22Rv1 (cell line): ENCODE measurements at regions not wholly inside any gene's neighbourhood (a gene's known extent, or its start where the extent isn't known, plus 50 kb on each side); places are given as distances from the start of the nearest gene placed in this dataset.

Source experiments
- H3K27ac ChIP-seq: fragments of 450-650 bp; 2 replicates; pipeline ENCODE4 v1.5.1; 2017
- ZFX ChIP-seq: fragments of 450-650 bp; IDR thresholded peaks from 2 replicates; pipeline ENCODE4 v1.6.1; 2017; ENCODE audit warnings: antibody characterized with exemption, borderline replicate concordance
- TF ChIP-seq, protein P1 (sequence below): fragments of 450-650 bp; IDR thresholded peaks from 2 replicates; pipeline ENCODE4 v1.5.1; 2017; ENCODE audit warnings: mild to moderate bottlenecking

DNA sequence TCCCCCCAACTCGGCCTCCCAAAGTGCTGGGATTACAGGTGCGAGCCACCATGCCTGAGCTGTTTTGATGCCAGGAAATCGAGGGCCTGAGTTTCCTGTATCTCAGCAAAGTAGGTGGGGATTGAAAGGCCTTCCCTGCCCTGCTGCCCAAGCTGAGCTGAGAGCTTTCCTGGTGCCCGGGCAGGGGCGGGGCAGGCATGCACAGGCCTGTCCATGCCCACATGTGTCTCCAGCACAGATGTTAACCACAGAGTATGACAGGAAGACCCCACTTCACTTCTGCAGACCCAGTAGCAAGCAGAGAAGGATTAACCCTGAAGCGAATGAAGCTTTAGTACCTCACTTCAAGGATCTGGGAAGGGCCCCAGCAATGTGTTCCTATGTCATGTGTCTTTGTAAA, 66.0 kb downstream of the GPR6 start:
- TF ChIP-seq, protein P1, sequence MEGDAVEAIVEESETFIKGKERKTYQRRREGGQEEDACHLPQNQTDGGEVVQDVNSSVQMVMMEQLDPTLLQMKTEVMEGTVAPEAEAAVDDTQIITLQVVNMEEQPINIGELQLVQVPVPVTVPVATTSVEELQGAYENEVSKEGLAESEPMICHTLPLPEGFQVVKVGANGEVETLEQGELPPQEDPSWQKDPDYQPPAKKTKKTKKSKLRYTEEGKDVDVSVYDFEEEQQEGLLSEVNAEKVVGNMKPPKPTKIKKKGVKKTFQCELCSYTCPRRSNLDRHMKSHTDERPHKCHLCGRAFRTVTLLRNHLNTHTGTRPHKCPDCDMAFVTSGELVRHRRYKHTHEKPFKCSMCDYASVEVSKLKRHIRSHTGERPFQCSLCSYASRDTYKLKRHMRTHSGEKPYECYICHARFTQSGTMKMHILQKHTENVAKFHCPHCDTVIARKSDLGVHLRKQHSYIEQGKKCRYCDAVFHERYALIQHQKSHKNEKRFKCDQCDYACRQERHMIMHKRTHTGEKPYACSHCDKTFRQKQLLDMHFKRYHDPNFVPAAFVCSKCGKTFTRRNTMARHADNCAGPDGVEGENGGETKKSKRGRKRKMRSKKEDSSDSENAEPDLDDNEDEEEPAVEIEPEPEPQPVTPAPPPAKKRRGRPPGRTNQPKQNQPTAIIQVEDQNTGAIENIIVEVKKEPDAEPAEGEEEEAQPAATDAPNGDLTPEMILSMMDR = no peak
- TF ChIP-seq ZFX = no peak
- no peak overlapping the region for H3K27ac ChIP-seq

DNA sequence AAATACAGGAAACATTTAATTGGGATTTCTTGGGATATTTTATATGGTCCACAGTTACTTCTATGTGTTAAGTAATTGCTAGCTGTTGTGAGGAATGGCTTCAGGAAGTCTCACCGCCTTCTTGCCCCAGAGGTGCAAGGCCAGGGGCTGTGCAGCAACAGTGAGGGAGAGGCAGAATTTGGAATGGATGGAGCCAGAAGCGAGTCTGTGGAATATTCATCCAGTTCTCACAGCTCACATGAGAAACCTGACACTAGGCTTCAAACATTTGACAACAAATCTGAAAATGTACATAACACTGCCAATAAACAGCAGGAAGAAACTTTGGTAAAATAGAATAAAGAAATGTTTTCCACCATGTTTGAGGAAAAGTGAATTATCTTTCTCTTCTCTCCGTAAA, 66.5 kb downstream of the GPR6 start:
- TF ChIP-seq ZFX = no peak
- TF ChIP-seq, protein P1 = no peak
- H3K27ac ChIP-seq = no peak overlapping the region

DNA sequence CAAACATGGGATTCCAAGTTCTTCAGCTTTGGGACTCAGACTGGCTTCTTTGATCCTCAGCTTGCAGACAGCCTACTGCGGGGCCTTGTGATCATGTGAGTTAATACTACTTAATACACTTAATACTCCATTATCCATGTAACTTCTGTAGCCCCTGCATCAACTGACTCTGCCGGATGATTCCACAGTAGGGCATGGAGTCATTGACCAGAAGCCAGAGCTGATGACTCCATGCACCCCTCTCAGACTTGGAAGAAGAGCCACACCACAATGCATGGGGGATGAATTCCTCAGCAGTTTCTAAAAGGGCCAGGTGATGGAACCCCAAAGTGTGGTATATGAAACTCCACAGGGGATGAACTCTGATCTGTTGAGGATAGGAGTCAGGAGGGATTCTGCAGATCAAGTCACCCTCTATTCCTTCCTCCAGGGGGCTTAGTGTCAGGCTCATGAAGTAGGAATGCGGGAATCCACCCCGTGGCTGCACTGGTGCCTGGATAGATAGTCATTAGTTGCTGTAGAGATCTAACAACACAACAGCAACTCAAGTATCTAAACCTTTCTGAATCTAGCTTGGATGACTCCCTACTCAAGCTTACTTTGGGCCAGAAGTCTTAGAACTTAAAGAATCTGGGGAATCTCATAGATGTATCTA, 70.2 kb downstream of the GPR6 start:
- no peak overlapping the region for H3K27ac ChIP-seq
- no peak for TF ChIP-seq ZFX
- TF ChIP-seq, protein P1 = no peak

DNA sequence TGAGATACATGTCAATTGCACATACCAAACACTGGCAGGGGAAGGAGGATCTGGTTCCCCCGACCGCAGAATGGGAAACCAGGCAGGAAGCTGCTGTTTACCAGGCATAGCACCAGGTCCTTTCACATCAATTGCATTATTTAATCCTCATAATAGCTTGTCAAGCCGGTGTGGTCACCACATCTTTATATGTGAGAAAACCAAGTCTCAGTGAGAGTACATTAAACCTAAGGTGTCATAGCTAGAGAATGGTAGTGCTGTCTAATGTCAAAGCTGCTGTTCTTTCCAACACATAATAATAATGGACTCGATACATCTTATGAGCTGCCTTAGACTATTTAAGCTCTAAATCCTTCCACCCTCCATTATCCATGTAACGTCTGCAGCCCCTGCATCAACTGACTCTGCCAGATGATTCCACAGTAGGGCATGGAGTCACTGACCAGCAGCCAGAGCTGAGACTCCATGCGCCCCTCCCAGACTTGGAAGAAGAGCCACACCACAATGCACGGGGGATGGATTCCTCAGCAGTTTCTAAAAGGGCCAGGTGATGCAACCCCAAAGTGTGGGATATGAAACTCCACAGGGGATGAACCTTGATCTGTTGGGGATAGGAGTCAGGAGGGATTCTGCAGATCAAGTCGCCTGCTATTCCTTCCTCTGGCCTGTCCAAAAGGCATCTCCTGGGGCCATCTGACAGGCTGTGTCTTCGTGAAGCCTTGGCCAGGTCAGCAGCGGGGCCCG, 71.8 kb downstream of the GPR6 start:
- no peak overlapping the region for H3K27ac ChIP-seq
- TF ChIP-seq, protein P1 = no peak
- TF ChIP-seq ZFX = no peak
